G401 (cell line): ENCODE measurements at regions not wholly inside any gene's neighbourhood (a gene's known extent, or its start where the extent isn't known, plus 50 kb on each side); places are given as distances from the start of the nearest gene placed in this dataset.

Source experiments
- DNase-seq: peaks from one replicate; pipeline ENCODE4 v3.0.0-alpha.2; 2015; ENCODE audit warnings: low spot score
- in situ Hi-C: cut with HindIII; loops from 2 replicates; pipeline ENCODE4 v1.10.0; 2016; ENCODE audit warnings: low sequenced_read_pairs, mixed read lengths

DNA sequence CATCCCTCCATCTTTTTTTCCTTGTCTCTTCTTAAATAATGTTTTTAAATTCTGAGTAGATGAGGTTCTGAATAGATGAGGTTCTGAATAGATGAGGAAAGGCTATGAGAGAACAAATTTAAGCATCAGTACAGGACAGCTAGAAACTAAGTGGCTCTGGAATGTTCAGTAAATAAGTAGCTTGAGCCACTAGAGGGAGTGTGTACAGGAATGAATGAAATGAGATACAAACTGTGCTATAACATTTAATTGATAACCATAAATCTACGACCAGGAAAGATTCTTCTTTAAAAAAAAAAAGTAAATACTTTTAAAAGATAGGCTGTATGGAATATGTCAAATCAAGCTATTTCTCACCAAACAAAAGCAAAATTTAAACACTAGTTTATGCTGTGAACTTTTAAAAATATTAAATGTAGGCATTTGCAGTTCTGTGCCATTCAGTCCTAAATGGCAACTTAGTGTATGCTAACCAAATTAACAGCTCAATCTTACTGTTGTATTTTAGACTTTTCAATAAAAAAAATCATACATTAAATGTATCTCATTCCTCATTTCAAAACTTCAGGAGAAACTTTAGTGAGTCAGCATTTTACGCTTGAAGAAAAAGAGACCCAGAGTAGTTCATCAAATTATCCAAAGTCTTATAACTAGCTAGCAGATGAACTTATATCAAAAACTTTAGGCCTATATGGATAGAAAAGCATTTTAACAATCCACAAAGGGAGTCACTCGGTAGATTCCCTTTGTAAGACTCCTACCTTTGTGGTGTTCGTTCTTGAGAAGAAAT lies 70.4 kb upstream of the SNX2 start:
- in situ Hi-C loops, result no loop called here
- DNase-seq, result peak; percentile 33

DNA sequence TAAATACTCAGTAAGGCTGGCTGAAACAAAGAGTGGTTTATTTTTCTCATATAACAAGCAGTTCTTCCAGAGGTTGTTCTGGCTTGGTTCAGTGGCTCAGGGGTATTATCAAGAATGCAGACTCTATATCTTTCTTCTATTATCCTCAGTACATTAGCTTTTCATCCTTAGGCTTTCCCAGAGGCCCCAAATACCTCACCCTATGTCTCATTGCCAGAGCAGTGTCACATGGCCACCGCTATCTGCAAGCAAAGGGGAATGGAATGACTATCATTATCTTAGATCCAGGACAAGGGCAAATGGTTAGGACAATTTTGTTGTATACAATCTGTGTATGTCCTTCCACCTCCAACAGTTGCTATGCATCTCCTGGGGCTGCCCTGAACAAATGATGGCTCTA lies 69.0 kb upstream of the SNX2 start:
- in situ Hi-C loops, result no loop called here
- no peak for DNase-seq

DNA sequence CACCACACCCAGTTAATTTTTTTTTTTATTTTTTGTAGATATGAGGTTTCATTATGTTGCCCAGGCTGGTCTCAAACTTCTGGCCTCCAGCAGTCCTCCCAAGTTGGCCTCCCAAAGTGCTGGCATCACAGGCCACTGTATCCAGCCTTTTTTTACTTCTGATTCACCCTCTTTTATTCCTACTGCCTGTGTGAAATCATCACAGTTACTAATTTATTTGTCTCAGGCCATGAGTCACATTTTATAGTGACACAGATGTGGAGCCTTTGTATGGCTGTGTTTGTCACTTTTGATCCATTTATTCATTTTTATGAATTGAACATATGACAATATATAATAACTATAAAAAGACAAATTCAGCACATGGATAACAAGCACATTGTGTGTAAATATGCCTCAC lies 67.1 kb upstream of the SNX2 start:
- in situ Hi-C loops, result no loop called here
- DNase-seq, result no peak

DNA sequence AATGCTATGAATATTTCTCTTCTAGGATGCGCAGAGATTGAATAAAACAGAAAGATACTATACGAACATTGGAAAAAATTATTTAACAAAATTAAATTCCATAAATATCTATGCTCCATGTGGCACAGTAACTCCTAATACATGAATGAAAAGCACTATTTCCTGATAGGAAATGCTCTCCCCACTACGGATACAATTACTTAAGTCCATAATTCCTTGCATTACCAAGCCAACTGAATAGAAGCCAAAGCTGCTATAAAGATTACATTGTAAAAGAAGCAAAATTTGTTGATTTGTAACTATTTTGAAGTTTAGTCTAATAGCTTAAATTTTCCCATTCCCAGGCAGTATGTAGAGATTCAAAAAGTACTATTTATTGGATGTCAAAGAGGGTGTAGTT lies 61.8 kb upstream of the SNX2 start:
- no peak for DNase-seq
- in situ Hi-C loops, result no loop called here

DNA sequence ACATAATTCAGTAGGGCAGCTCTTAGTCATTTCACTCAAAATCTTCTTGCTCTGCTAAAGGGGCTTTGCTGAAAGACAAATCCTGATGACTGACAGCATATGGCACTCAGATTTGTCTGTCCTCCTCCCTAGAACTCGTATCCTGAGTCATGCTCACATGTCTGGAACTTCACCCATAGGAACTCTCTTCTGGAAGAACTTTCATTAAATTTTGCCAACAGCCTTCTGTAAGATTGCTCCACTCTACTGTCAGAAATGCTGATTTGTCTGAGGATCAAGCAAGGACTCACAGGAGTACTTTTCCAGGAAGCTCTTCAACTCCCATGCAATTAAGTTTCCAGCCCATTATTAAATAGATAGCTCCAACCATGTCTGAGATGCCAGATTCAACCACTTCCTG lies 59.8 kb upstream of the SNX2 start:
- DNase-seq, result no peak
- in situ Hi-C loops, result no loop called here

DNA sequence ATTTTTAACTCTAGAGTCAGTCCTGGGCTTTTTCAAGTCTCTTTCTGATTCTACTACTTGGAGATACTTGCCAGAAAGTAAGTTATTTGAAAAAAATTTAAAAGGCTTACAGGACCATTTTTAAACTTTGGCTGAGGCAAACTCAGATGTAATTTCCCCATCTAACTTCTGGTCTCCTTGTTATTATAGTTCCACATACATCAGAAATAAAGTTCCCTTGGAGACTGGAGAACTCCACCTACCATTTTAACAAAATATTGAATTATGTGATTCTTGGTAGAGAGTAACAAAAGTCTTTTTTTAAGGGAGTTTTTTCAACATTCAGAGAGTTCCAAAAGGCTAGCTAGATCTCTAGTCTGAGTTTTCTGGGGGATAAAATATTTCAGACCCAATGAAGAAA lies 56.3 kb upstream of the SNX2 start:
- in situ Hi-C loops, result no loop called here

DNA sequence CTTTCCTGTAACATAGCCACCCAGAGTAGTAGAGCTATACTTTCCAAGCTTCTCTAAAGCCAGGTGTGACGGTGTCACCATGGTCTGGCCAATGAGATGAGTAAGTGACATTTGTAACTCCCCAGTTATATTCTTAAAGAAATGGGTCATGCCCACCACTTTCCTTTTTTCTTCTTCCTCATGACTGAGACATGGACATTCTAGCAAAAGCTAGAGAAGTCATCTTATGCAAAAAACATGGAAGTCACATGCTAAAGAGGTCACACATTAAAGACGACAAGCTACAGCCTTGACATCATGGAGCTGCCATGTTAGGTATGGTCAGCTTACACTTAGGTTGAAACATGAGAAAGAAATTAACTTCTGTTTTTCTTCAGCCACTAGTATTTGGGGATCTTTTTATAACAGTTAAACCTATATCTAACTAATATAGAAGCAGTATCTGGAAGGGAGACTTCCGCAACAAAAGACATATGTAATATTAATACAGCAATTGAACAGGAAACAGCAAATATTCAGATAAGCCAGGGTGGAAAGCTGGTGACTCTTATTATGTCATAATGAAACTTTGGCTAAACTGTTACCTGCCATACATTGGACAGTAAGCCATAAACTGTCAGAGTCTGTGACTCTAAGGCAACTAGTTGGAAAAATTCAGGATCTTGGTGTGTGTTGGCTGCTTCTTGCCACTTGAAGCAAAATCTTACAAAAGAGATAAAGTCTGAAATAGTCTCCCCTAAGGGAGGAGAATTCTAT lies 54.7 kb upstream of the SNX2 start:
- in situ Hi-C loops, result no loop called here
- DNase-seq, result no peak

More for the DNA sequence above, 56.3 kb upstream of the SNX2 start:
- no peak for DNase-seq

DNA sequence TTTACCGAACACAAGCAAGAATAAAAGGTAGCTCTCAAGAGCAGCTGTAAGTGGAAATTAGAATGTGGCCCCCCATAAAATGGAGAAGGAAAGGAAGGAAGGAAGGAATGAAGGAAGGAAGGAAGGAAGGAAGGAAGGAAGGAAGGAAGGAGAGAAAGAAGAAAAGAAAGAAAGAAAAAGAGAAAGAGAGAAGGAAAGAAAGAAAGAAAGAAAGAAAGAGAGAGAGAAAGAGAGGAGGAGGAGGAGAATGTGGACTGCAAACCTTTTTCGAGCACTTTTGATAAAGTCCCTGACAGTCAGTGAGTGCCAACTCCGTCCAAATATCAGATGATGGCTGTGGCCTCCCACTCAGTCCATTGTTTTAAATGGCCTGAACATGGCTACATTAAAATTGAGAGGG lies 53.8 kb upstream of the SNX2 start:
- DNase-seq, result no peak
- in situ Hi-C loops, result no loop called here

DNA sequence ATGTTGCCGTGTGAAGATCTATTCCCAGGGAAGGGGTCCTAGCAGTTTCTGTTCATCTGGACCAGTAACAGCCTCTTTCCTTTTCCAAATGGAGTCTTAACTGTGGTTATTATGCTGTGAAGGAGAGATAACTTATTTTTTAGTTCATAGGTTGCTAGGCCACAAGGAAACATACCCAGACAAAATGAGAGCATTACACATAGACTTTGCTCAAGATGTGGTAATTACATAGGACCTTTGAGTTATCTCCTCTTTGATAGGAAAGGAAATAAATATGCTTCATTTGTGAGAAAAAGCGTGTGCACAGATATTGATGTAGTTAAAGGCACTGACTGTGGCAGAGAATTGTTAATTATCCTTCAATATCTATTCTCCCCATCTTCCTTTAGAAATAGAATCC lies 52.5 kb upstream of the SNX2 start:
- in situ Hi-C loops, result no loop called here
- no peak for DNase-seq

DNA sequence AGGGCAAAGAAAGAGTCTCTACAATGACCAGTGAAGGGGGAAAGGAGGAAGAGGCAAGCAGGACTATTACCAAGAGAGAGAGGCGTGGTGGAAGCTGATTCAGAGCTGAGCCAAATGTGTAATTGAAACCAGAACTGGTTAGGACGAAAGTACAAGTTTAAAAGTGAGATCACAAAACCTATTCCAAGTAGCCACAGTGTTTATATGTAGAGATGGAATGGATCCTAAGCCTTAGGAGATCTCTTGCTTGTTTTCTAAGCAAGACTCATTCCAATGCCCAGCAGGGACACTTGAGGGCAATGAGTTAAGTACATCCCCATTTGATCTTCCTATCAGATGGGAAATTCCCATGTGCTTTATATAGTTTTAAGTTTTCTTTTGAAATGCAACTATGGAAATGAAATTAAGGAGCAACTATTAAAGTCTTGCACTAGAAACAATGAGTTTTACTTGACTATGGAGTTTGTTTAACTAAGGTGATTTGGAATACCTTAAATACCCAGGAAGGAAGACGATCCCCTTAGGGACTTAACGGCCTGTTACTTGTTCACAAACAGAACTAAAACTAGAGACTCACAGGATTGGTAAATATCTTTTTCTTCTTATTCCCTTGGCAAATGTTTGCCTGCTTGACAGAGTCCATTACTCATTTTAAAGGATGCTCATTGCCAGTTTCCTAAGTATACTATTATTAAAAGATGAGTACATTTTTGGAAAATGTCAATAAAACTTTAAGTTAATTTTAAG lies 51.1 kb upstream of the SNX2 start:
- no peak for DNase-seq
- in situ Hi-C loops, result no loop called here
